ENCODE measurements at regions not wholly inside any gene's neighbourhood (a gene's known extent, or its start where the extent isn't known, plus 50 kb on each side); places are given as distances from the start of the nearest gene placed in this dataset.

DNA sequence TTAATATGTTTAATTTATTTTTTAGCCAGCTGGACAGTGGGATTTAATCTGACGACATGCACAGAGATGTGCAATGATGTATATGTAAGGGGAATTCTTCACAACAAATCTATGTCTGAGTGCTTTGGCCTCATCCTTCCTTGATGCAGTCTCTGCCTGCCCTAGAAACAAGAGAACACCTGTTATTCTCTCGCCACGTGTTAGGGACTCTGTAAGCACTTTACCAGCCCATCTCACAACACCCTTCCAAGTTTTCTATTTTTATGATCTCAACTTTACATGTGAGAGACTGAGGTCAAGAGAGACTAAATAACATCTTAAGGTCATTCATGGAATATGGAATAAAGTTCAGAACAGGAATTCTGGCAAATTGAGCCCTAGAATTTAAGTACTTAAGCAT lies 123.0 kb upstream of the GAS1 start:
- TF ChIP-seq, protein P1, sequence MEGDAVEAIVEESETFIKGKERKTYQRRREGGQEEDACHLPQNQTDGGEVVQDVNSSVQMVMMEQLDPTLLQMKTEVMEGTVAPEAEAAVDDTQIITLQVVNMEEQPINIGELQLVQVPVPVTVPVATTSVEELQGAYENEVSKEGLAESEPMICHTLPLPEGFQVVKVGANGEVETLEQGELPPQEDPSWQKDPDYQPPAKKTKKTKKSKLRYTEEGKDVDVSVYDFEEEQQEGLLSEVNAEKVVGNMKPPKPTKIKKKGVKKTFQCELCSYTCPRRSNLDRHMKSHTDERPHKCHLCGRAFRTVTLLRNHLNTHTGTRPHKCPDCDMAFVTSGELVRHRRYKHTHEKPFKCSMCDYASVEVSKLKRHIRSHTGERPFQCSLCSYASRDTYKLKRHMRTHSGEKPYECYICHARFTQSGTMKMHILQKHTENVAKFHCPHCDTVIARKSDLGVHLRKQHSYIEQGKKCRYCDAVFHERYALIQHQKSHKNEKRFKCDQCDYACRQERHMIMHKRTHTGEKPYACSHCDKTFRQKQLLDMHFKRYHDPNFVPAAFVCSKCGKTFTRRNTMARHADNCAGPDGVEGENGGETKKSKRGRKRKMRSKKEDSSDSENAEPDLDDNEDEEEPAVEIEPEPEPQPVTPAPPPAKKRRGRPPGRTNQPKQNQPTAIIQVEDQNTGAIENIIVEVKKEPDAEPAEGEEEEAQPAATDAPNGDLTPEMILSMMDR (IDR thresholded peaks at IDR 0.05; ENCODE audit: low read depth, low read length, poor library complexity, severe bottlenecking), result no peak
- TF ChIP-seq EZH2phosphoT487 (IDR thresholded peaks at IDR 0.05; ENCODE audit: borderline replicate concordance, low read length), result no peak

Measured in DOHH2 (cell line).